ENCODE measurements at regions not wholly inside any gene's neighbourhood (a gene's known extent, or its start where the extent isn't known, plus 50 kb on each side); places are given as distances from the start of the nearest gene placed in this dataset.

DNA sequence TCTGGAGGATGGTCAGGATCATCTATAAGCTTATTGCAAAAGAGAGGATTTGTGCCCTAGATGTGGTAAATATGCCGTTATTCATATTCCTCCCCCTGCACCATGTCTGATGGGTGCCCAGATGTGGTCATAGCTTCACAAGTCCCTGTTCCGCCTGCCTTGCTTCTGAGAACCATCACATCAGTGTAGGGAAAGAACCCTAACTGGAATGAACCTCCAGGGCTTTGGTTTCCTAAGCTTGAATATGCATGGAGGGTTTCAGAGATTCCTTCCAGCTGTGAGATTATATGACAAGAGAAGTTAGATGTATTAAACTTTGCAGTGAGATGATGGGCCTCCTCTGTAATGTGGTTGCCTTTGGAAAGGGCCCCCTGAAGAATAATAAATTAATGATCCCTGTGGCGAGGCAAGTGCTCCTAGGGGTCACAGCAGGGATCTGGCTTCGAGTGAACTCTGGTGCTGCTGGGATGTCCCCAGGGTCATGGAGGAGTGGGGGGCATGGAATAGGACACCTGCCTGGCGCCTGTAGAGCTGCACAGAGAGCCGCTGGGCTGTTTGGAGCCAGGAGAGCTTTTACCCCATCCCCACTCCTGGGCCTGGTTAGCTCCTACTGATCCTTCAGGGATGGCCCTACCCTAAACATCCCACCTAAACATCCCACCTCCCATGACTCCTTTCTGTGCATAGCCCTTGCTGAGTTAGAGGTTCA lies 56.0 kb upstream of the IRS2 start:
- TF ChIP-seq, protein P1, sequence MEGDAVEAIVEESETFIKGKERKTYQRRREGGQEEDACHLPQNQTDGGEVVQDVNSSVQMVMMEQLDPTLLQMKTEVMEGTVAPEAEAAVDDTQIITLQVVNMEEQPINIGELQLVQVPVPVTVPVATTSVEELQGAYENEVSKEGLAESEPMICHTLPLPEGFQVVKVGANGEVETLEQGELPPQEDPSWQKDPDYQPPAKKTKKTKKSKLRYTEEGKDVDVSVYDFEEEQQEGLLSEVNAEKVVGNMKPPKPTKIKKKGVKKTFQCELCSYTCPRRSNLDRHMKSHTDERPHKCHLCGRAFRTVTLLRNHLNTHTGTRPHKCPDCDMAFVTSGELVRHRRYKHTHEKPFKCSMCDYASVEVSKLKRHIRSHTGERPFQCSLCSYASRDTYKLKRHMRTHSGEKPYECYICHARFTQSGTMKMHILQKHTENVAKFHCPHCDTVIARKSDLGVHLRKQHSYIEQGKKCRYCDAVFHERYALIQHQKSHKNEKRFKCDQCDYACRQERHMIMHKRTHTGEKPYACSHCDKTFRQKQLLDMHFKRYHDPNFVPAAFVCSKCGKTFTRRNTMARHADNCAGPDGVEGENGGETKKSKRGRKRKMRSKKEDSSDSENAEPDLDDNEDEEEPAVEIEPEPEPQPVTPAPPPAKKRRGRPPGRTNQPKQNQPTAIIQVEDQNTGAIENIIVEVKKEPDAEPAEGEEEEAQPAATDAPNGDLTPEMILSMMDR (IDR thresholded peaks at IDR 0.05; ENCODE audit: low read depth, low read length, missing input control), result no peak
- TF ChIP-seq REST (IDR thresholded peaks at IDR 0.05) (no peak), ZBTB33 (IDR thresholded peaks at IDR 0.05) (no peak), YY1 (IDR thresholded peaks at IDR 0.05) (no peak), TAF1 (conservative IDR thresholded peaks at IDR 0.05) (no peak), HNF4G (IDR thresholded peaks at IDR 0.05) (no peak)
